HT1080 (cell line): ENCODE measurements at regions not wholly inside any gene's neighbourhood (a gene's known extent, or its start where the extent isn't known, plus 50 kb on each side); places are given as distances from the start of the nearest gene placed in this dataset.

Experiments used
- DNase-seq: peaks from one replicate; pipeline ENCODE4 v3.0.0-alpha.2; 2015; ENCODE audit warnings: low read depth

DNA sequence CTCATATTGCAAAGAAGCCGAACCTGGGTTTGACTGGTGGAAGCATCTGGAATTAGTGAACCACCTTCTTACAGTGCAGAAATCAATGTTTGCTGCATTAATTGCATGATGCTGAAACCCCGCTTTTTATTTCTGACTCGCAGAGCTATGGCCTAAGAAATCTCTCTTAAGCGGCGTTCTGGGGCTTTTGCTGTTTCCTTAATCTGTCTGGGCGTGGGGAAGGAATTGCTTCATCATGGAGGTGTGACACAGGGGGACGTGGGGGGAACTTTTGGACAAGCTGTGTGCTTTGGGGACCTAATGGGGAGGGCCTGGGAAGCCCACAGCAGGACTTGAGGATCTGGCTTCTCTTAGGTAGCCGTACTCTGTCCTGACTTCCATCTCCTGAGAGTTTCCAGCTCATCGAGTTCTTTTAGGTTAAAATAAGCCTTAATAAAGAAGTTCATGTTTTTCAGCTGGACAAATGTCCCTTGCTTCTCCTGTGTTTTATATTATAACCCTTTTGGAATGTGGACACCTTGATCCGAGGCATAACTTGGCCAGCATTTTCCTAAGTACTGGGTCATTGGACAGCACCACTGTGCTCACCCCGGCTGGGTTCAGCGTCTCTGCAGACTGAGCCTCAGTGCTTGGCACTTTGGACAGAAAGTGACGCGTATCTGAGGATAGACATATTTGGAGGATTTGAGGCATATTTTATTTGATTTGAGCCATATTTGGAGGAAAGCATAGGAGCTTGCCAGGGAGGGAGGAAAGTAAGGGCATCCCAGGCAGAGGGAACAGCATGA lies 192.1 kb upstream of the MYL2 start:
- no peak for DNase-seq

GRCh38 chr12:111111681-111112080 lies 191.3 kb upstream of the MYL2 start:
- DNase-seq = no peak

DNA sequence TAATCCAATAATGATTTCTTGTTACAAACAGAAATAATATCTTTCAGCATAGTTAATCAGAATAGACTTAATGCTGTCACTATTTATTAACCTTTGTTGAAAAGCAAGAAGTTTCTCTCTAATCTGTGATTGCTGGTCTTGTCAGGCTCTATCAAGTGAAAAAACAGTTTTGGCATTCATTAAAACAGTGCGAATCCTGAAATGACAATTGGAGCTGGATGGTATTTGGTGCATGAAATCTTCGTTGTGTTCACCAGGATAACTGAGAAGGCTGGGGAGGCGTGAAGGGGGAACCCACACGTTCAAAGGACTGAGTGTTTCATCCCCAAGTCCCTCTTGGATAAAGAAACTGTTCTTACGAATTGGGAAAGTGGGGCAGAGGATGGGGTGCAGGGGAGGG lies 190.2 kb upstream of the MYL2 start:
- DNase-seq = no peak

DNA sequence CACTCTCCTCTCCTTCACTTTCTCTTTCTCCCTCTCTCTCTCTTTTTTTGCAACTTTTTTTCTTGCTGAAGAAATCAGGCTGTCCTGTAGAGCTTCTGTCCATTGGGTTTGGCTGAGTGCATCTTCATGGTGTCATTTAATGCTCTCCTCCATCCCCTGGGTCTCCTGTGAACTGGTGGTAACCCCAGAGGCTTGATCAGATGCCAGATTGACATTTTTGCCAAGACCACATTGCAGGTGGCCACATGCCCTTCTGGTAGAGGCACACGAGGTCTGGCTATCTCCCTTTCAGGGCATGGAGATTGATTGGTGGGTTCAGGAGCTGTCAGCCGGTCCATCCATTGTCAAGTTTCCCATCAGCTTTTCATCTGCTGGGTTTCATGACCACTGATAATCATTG lies 188.3 kb upstream of the MYL2 start:
- DNase-seq = no peak

- no peak for DNase-seq
These were observed 187.2 kb upstream of the MYL2 start for GRCh38 chr12:111107392-111108178.

DNA sequence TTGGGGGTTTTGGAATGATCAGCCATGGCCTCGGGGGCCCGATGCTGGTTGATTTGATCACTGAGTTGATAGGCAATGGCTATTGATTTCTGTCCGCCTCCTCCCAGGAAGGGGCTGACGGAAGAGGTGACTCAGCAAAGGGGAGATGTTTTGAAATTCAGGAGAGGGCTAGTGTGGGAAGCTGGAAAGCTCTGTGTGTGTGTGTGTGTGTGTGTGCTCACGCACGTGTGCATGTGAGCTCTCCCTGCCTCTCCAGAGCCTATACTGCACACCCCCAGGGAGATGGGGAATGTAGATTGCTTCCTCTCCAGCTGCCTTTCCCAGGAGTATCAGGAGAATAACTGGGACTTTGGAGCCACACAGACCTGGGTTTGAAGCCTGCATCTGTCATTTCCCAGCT lies 184.9 kb upstream of the MYL2 start:
- peak; percentile 1 for DNase-seq

DNA sequence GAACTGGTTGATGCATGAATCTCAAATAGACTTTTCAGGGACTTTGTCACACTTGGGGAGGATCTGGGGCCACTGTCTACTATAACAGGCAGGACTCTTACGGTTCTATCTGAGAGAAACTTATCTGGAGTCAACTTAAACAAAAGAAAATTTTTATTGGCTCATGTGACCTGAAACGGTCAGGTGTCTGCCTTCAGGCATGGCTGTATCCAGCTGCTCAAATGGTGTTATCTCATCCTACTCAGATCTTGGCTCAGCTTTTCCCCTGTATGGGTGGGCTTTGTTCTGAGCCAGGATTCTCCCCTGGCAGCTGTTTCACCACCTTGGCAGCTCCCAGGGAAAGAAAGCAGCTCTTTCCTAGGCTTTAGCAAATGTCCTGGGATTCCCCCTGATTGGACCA lies 183.2 kb upstream of the MYL2 start:
- DNase-seq = no peak

DNA sequence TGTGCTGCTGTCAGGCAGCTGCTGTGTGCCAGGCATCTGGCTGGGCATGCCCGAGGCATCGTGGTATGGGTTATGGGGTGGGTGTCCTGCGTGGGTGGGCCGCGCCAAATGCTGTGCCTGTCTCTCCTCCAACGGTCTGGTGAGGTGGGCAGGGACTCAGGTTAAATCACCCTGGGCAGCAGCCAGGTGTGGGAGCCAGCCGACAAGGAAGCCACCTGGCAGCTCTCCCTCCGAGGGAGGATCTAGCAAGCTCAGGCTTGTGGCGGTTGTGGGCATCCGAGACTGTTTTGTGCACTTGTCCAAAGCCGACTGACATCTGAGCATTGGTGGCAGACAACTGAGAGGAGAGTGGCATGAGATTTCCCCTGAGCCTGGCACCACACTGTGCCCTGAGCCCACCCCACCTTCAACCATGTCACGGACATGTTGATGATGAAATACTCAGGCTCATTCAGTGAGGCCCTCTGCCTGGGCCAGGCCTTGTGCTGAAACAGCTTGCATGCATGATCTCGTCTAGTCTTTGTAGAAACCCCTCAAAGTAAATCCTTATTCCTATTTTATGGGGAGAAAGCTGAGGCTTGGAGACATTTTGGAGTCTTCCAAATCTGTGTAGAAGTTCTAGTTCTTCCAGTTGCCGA lies 181.8 kb upstream of the MYL2 start:
- DNase-seq = no peak

DNA sequence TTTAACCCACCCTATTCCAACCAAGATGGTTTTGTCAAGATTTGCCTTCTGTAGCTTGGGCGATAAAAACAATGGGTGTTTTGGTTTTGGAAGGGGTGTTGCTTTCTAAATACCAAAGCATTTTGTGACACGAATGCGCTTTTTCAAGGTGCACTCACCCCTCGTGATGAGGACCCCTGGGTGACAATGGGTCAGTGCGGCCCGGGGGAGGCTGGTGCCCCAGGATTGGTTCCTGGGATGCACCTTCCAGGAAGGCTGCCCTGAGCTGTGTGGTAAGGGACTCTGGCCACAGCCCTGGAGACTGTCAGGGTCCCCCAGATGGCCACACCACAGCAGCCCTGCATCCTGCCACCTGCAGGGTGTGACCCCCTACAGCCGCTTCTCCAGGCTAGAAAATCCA lies 180.6 kb upstream of the MYL2 start:
- no peak for DNase-seq

- DNase-seq = no peak
These were observed 180.2 kb upstream of the MYL2 start for GRCh38 chr12:111100554-111100953.

- DNase-seq = no peak
These were observed 179.6 kb upstream of the MYL2 start for GRCh38 chr12:111100003-111100402.

DNA sequence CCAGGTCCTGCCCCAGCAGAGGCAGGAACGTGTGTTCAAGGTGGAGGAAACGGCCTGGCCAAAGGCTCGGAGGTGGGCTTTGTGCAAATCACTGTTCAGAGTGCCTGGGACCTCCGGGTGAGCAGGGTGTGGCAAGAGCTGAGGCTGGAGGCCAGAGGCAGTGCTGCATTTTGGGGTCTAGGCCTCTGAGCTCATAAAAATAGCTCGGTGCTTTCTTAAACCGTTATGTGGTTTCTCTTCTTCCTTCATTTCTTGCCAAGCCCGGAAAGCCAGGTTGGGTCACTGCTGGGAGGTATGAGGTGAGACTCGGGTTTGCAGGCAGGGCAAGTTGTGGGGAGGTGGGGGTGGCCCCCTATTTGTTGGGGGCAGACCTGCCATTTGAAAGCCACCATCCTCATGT lies 178.8 kb upstream of the MYL2 start:
- DNase-seq = no peak

- no peak for DNase-seq
These were observed 174.0 kb upstream of the MYL2 start for GRCh38 chr12:111094157-111095010.

GRCh38 chr12:111093428-111094142 lies 173.2 kb upstream of the MYL2 start:
- DNase-seq = no peak

DNA sequence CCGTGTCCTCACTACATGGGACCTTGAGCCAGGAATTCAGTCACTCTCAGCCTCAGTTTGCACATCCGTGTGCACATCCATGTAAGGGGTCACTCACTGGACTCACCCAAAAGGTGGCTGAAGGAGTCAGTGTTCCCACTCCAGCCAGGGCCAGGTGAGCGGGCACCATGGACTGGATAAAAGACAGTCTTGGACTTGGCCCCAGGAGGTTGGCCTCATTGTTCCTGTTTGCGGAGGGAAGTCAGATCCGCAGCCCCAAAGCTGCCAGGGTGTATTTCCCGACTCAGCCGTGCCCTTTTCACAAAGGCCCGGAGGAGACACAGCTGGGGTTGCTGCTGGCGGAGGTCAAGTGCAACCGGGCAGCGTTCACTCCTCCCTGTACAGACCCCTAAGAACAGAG lies 170.7 kb upstream of the MYL2 start:
- DNase-seq = no peak

DNA sequence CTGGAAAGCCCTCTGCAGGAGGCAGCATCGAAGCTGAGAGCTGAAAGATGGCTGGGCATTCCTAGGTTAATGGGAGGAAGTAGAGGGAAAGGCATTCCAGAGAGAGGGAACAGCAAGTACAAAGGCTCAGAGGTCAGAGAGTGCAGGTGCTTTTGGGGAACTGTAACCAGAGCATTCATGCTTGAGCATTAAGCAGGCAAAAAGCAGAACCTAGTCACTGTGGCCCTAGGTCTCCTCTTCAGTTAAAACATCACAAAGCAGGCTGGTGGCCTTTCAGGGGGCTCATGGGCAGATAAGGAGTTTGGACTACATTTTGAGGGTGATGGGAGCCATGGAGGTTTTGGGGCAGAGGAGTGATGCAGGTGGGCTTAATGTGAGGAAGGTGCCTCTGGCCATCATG lies 169.2 kb upstream of the MYL2 start:
- DNase-seq = no peak

DNA sequence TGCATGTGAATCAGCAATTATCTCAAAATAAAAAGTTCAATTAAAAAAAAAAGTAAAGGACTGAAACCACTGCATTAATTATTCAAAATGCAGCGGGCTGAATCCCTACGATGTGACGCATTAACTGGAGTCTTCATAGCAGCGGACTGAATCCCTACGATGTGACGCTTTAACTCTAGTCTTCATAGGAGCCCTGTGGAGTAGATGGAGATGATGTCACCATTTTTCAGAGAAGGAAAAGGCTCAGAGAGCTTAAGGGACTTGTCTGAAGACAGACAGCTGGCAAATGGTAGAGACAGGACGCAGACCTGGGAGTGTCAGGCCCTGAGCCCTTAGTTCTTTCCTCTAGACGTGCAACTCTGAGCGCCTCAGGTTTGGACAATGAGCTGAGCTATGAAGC lies 168.0 kb upstream of the MYL2 start:
- no peak for DNase-seq

- no peak for DNase-seq
These were observed 166.7 kb upstream of the MYL2 start for GRCh38 chr12:111086947-111087700.

DNA sequence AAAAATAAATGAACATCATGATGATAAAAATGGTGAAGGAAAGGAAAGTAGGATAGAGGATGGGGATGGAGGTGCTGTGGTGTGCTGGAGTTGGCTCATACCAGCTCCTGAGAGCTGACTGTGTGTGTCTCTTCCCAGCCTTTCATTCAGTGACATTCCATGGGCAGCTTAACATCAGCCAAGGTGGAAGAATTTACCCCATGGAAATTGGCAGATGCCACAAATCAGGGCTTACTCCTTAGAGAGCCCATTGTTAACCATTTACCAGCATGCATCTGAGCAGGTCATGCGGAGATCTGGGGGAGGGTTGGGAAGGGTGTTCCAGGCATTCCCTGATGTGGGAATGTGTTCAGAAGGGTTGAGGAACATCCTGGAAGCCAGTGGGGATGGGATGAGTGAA lies 164.7 kb upstream of the MYL2 start:
- DNase-seq = no peak

DNA sequence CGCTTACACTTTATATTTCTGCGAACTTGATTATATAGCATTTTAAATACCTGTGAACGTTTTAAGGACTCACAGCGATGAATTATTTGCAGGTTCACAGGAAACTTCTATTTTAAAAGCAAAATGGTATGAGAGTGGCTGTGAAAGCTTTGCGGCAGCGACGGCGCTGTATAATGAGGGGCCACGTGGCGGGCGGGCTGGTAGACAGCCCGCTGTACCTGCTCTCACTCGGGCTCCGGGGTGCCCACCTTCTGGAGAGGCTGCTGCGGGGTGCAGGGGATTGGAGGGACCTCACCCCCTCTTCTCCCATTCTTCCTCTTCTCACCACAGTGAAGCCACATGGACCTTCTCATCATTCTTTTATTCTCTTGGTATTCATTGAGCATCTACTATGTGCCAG lies 164.2 kb upstream of the MYL2 start:
- no peak for DNase-seq
